COLO668 (cell line): ENCODE measurements at regions not wholly inside any gene's neighbourhood (a gene's known extent, or its start where the extent isn't known, plus 50 kb on each side); places are given as distances from the start of the nearest gene placed in this dataset.

ENCODE experiments used
- DNase-seq: peaks from one replicate; lab custom pipeline; 2025; ENCODE audit not compliant: unreplicated experiment; lab: John Stamatoyannopoulos, UW

DNA sequence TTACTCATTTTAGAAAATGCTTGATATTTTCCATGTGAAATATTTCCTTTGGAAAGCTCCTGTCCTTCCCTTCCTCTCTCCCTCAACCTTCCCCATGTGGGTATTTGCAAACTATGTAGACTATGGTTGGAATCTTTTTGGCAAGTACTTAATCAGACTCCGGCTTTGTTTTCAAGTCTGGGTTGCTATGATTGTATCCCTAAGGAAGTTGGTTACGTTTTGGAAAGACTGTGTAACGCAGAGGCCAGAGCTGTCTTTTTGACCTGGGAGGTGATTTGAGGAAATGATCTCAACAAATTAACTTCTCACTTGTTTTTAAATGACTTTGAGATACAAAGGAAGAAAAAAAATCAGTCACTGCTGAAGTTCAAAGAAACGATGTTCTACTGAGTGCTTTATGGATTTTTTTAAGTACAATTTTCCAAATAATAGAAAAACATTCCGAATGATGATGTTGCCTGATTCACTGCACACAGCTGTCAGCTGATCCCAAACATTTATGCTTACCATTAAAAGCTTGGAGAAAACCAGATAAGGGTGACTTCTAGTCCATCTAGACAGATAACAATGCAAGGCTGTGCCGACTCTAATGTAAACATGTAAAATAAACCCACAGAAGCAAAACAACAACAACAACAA is 145.5 kb upstream of the CELF2 start:
- no peak for DNase-seq

DNA sequence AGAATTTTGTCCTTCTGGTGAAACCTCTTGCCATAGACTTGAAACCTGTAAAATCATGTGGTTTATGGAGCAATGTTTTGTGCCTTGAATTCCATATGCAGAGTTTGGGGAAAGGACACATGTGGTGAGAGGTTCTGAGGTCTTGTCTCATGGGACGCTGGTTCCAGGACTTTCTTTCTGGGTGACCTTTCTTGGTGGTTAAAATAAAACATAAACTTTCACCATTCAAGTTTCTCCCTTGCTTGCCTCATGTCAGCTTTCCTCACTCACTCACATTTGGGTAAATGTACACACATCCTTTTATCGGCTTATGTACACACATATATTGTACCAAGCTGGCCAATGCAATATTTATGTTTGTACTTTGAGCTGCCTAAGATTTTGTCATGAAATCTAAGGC is 144.9 kb upstream of the CELF2 start:
- DNase-seq: no peak

DNA sequence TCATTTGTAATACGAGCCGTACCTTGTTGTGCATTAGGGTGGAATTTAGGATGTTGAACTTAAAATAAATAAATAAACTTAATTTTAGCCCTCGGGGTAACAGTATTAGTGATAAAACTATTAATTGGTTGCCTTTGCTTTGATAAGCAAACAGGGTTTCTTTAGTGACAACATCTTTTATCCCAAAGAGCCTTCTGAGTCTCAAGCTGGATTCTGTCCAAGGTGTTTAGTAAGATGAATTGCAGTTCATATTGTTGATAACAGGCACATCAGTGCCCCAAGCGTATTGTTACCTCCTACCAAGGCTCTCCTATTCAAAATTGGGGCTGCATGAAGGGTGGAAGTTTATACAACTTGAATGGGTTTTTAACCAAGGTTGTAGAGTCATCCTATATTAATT is 144.4 kb upstream of the CELF2 start:
- no peak for DNase-seq

DNA sequence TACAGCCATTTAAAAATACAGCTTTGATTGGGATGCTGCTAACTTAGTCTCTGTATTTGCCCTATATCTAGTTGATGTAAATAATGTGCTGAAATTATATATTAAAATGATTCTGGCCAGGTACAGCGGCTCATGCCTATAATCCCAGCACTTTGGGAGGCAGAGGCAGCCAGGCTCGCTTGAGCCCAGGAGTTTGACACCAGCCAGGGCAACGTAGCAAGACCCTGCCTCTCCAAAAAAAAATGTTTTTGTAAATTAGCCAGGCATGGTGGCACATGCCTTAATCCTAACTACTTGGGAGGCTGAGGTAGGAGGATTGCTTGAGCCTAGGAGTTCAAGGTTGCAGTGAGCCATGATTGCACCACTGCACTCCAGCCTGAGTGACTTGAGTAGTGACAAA is 143.8 kb upstream of the CELF2 start:
- no peak for DNase-seq

GRCh38 chr10:10878963-10879362 is 138.7 kb upstream of the CELF2 start:
- no peak for DNase-seq

- DNase-seq: no peak
Observed at GRCh38 chr10:10881117-10881813, 136.4 kb upstream of the CELF2 start.

DNA sequence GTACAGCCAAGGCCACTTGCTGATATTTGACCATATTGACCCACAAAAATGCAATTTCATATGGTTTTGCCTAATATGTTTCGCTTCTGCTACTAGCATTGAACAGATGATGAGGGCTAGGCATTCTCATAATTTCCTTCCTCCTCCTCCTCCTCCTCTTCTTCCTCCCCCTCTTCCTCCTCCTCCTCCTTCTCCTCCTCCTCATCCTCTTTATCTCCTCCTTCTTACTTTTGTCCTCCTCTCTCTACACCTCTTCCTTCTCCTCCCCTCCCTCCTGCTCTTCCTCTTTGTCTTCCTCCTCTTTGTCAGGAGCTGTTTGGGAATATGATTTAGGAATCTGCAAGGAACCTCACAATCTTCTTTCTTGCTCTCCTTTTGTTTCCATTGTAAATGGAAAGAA is 133.9 kb upstream of the CELF2 start:
- no peak for DNase-seq

DNA sequence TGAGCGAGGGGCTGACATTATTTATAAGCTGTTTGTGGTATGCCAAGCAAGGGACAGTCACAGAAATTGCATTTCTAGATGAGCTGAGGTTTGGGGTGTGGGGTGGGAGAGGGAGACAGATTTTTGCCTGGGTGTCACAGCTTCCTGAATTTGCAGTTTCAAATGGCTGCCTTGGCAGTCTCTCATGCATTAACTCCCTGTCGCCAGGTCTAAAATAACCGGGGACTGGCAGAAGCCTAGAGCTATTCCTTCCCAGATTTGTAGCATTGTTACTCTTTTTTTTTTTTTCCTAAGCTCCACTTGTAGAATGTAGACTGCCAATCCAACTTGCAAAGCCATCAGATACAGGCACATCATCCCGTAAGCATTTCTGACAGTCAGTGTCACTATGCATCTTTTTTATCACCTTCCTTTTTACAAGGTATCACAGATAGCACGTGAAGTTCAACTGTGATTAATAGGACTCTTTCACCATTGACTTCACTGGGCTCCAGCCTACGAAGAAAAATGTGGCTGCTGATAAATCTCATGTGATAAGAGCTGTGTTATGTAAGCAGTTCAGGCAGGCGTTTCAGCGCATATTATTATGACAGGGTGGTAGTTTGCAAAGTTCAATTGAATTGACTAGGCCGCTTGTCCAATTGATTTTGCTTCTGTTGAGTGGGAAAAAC is 130.7 kb upstream of the CELF2 start:
- no peak for DNase-seq

- no peak for DNase-seq
Observed at GRCh38 chr10:10891124-10892082, 126.3 kb upstream of the CELF2 start.

- no peak for DNase-seq
Observed at GRCh38 chr10:10892290-10892875, 125.3 kb upstream of the CELF2 start.

GRCh38 chr10:10897400-10897799 is 120.3 kb upstream of the CELF2 start:
- DNase-seq: no peak

- DNase-seq: no peak
Observed at GRCh38 chr10:10901906-10902305, 115.8 kb upstream of the CELF2 start.

- DNase-seq: no peak
Observed at GRCh38 chr10:10902951-10903350, 114.7 kb upstream of the CELF2 start.

- DNase-seq: no peak
Observed at GRCh38 chr10:10903620-10904019, 114.1 kb upstream of the CELF2 start.

- no peak for DNase-seq
Observed at GRCh38 chr10:10910634-10911033, 107.0 kb upstream of the CELF2 start.

DNA sequence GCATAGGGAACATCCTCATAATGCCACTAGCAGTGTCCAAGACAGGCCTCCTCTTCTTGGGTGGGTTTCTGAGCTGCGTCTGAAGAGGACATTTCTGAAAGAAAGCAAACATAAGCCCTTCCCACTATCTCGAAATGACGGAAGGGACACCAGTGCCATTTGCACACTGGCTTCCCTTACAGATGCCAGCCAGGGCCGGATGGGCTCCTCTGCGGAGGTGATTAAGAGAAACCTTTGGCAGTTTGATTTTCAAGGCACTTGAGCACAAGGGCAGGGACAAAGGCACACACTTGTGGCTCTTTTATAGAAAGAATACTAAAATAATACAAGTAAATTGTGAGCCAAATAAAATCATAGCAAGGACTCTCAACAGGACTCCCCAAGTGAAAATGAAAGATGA is 106.6 kb upstream of the CELF2 start:
- DNase-seq: no peak

DNA sequence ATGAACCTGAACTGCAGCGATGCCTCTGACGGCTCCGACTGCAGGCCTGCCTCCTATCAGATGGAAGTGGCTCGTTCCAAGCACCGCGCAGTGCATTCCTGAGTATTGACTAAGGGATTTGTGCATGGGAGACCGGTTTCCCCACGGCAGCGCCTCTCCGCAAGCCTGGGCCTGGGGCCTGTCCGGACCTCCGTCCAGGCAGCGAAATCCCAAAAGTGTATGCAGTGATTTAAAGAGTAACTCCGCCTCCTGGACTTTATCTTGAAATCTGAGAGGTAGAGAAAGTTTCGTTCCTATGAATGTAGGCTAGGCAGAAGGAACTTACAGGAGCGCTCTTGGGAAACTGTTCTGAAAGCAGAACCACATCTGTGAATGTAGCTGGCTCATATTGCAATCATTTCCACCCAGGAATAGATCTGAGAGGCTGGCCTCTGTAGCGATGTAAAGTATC is 106.2 kb upstream of the CELF2 start:
- DNase-seq: no peak

DNA sequence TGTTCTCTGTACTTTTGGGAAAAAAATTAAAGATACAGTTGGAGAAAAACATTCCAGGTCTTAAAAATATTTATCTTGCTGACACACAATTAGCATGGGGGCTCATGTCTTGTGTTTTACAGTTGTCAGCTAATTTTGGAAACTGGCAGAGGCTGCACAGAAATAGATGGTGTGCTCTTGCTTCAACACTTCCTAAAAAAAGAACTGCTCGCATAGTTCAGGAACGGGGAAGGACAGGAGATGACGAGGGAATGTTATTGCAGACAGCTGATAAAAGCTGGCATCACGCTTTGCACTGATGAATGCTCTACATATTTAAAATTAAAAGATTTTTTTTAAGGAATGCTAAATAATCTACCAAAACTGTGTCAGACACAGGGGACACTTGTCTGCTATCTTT is 103.5 kb upstream of the CELF2 start:
- no peak for DNase-seq

- no peak for DNase-seq
Observed at GRCh38 chr10:10915215-10915614, 102.5 kb upstream of the CELF2 start.

DNA sequence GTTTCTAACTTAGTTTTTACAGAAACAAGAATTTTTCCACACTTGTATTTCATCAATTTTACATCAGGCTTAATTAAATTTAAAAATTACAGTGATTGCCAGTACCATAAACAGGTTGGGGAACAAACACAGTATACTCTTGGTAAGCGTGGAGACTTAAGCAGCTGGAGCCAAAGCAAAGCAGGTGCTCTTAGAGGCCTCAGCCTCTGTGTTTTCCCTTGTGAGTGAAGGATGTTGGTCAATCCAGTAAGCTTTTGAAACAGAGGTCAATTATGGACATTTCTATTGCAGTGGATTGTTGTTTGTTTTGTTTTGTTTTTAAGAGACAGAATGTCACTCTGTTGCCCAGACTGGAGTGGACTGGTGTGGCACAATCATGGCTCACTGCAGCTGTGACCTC is 100.6 kb upstream of the CELF2 start:
- DNase-seq: no peak

GRCh38 chr10:10919976-10920375 is 97.7 kb upstream of the CELF2 start:
- no peak for DNase-seq
